ENCODE measurements at regions not wholly inside any gene's neighbourhood (a gene's known extent, or its start where the extent isn't known, plus 50 kb on each side); places are given as distances from the start of the nearest gene placed in this dataset.

DNA sequence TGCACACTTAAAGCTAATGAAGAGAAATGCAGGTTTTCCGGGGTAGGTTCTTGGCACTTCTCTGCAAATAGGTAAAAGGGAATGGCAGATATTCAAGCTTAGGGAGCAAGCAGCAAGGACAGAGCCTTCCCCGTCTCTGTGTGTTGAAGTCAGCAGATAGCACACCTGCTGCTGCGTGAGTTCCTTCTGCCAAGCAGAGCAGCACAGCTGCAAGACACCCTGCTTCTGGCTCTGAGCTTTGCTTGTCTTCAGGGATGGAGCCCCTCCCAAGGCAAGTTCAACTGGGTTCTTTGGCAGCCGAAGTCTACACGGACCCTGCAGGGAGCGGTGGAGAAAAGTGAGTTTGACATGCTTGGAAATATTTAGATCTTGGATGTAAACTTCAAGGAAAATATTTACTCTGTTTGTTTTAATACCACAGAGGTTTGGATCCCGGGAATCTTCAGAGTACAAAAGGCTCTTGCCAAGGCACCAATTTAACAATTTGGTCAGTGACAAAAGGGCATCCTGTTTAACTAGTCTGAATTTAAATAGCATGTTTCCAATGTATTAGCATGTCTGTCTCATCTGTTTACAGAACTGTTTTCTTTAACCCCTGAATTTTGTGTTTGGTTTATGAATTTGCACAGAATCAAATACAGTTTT lies 113.4 kb upstream of the KCNJ16 start (continued):
- TF ChIP-seq, protein P1, sequence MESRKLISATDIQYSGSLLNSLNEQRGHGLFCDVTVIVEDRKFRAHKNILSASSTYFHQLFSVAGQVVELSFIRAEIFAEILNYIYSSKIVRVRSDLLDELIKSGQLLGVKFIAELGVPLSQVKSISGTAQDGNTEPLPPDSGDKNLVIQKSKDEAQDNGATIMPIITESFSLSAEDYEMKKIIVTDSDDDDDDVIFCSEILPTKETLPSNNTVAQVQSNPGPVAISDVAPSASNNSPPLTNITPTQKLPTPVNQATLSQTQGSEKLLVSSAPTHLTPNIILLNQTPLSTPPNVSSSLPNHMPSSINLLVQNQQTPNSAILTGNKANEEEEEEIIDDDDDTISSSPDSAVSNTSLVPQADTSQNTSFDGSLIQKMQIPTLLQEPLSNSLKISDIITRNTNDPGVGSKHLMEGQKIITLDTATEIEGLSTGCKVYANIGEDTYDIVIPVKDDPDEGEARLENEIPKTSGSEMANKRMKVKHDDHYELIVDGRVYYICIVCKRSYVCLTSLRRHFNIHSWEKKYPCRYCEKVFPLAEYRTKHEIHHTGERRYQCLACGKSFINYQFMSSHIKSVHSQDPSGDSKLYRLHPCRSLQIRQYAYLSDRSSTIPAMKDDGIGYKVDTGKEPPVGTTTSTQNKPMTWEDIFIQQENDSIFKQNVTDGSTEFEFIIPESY (IDR thresholded peaks at IDR 0.05; ENCODE audit: borderline replicate concordance, low read depth) = no peak
- TF ChIP-seq, protein P2, sequence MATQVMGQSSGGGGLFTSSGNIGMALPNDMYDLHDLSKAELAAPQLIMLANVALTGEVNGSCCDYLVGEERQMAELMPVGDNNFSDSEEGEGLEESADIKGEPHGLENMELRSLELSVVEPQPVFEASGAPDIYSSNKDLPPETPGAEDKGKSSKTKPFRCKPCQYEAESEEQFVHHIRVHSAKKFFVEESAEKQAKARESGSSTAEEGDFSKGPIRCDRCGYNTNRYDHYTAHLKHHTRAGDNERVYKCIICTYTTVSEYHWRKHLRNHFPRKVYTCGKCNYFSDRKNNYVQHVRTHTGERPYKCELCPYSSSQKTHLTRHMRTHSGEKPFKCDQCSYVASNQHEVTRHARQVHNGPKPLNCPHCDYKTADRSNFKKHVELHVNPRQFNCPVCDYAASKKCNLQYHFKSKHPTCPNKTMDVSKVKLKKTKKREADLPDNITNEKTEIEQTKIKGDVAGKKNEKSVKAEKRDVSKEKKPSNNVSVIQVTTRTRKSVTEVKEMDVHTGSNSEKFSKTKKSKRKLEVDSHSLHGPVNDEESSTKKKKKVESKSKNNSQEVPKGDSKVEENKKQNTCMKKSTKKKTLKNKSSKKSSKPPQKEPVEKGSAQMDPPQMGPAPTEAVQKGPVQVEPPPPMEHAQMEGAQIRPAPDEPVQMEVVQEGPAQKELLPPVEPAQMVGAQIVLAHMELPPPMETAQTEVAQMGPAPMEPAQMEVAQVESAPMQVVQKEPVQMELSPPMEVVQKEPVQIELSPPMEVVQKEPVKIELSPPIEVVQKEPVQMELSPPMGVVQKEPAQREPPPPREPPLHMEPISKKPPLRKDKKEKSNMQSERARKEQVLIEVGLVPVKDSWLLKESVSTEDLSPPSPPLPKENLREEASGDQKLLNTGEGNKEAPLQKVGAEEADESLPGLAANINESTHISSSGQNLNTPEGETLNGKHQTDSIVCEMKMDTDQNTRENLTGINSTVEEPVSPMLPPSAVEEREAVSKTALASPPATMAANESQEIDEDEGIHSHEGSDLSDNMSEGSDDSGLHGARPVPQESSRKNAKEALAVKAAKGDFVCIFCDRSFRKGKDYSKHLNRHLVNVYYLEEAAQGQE (IDR thresholded peaks at IDR 0.05; ENCODE audit: low read depth, low read length) = no peak
- TF ChIP-seq RAD21 (IDR thresholded peaks at IDR 0.05; ENCODE audit: low read length) = no peak

DNA sequence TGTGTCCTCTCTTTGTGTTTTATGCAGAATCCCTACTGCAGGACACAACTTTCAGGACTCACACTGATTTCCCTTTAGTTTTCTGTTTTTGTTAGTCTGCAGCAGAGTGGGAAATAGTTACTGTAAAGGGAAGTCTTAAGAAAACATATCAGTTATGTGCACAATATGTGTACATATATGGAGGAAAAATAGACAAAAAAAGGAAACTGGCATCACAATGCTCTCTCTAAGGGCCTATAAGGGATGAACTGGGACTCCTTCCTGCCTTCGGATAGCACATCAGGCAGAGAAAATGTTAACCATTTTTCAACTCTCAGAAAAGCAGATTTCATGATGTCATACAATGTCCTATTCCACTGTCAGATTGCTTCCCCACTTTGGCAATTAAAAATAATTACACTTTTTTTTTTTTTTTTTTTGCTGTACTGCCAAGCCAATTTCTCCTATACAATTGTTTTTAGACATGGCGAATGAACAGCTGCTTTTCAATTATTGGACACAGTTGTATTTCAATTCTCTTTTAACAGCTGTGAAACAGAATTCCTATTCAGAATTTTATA lies 112.5 kb upstream of the KCNJ16 start:
- ChIA-PET POLR2A (no interaction called here), CTCF (no interaction called here)
- Histone ChIP-seq H3K36me3 (replicated peaks in 1 of 2; ENCODE audit: control insufficient read depth in 1 of 2, insufficient read depth in 2 of 2, low read length in 1 of 2) (no peaks in the 10 kb centered on the region), H3K79me2 (ENCODE audit: insufficient read depth) (no peaks in the 10 kb centered on the region), H3K4me2 (no peak overlapping the region), H4K20me1 (ENCODE audit: insufficient read depth) (no peaks in the 10 kb centered on the region), H3F3A (replicated peaks; ENCODE audit: insufficient read depth) (no peaks in the 10 kb centered on the region), H3K9me2 (no peaks in the 10 kb centered on the region), H3K4me3 (ENCODE audit: low read depth in 2 of 2, low read length in 1 of 2) (no peak overlapping the region), H3K4me1 (ENCODE audit: control insufficient read depth in 1 of 2, insufficient read depth in 2 of 2, low read depth in 1 of 2, low read length in 1 of 2) (no peaks in the 10 kb centered on the region), H3K27me3 (ENCODE audit: insufficient read depth) (no peaks in the 10 kb centered on the region), H3K27ac (ENCODE audit: low read depth in 2 of 2, low read length in 1 of 2) (no peak overlapping the region), H3K9ac (no peak overlapping the region), H3K9me3 (no peaks in the 10 kb centered on the region), H2AFZ (ENCODE audit: low read depth) (no peak overlapping the region)
- no peak for DNase-seq
- TF ChIP-seq EP300 (IDR thresholded peaks at IDR 0.05; ENCODE audit: borderline replicate concordance in 1 of 2, low read depth in 1 of 2, low read length in 1 of 2) (no peak), FOSL2 (IDR thresholded peaks at IDR 0.05; ENCODE audit: borderline replicate concordance, low read depth) (no peak), MXI1 (IDR thresholded peaks at IDR 0.05; ENCODE audit: low read depth, low read length) (no peak), GABPA (IDR thresholded peaks at IDR 0.05; ENCODE audit: low read depth) (no peak), RCOR1 (IDR thresholded peaks at IDR 0.05; ENCODE audit: low read length) (no peak), POLR2AphosphoS5 (IDR thresholded peaks at IDR 0.05; ENCODE audit: low read depth, low read length) (no peak), GATA2 (CRISPR knock-in tag; IDR thresholded peaks at IDR 0.05) (no peak), JUND (IDR thresholded peaks at IDR 0.05) (no peak)
- TF ChIP-seq, protein P2 (IDR thresholded peaks at IDR 0.05; ENCODE audit: low read depth, low read length) = no peak
- TF ChIP-seq, protein P3, sequence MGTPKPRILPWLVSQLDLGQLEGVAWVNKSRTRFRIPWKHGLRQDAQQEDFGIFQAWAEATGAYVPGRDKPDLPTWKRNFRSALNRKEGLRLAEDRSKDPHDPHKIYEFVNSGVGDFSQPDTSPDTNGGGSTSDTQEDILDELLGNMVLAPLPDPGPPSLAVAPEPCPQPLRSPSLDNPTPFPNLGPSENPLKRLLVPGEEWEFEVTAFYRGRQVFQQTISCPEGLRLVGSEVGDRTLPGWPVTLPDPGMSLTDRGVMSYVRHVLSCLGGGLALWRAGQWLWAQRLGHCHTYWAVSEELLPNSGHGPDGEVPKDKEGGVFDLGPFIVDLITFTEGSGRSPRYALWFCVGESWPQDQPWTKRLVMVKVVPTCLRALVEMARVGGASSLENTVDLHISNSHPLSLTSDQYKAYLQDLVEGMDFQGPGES (IDR thresholded peaks at IDR 0.05; ENCODE audit: low read depth, low read length) = no peak
- WGBS (ENCODE audit: low lambda C conversion rate) = 87% methylated on average over 2 of the region's 2 CpGs

Measured in SK-N-SH (cell line).